Stimulated activated CD4-positive, alpha-beta T cell treated with anti-CD3 and anti-CD28 coated beads, TNF-alpha, amount 100 ng/mL, for 24 hours (primary cell): ENCODE measurements at regions not wholly inside any gene's neighbourhood (a gene's known extent, or its start where the extent isn't known, plus 50 kb on each side); places are given as distances from the start of the nearest gene placed in this dataset.
"Not testable (repeated sequence)": the region's sequence is repeated elsewhere in the genome, so short reads cannot be mapped to it uniquely, and the experiment has no call there.

Experiments
- DNase-seq, 3 experiments: peaks; one replicate each; pipeline ENCODE4 v3.0.0-alpha.2; 2020; ENCODE audit warnings: low read depth in 3 of 3

DNA sequence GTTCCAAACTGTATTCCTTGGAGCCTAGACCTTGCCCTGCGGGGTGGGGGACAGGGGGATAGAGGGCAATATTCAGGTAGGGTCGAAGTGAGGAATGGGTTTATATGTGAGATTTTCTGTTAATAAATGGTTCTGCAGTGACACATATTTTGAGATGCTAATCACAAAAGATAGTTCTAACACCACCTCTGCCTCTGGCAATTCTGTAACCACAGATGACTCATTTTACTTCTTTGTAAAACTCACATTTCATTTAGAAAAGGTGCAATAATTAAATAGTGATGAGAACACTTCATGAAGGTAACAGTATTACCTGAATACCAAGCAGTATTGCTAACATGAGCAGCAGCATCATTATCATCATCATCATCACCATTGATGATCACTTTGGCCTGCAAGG is 306.6 kb downstream of the SUCLG1 start:
- DNase-seq, result no peak

DNA sequence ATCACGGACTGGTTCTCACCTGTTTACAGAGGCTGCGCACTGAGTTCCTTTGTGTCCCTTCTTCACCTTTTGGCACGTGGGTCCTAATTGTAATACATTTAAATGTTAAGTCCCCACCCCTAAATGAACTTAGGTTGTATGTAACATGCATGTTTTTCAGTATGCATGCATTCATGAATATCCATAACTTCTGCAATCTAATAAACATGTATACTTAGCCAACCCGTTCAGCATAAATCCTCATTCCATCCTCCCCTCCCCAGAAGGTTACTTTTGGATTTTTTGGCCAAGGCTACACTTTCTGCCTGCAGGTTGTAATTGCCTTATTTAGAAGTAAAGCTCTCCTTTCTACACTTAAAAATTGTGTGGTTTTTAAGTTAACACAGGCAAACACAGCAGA is 314.7 kb downstream of the SUCLG1 start:
- DNase-seq, result no peak

DNA sequence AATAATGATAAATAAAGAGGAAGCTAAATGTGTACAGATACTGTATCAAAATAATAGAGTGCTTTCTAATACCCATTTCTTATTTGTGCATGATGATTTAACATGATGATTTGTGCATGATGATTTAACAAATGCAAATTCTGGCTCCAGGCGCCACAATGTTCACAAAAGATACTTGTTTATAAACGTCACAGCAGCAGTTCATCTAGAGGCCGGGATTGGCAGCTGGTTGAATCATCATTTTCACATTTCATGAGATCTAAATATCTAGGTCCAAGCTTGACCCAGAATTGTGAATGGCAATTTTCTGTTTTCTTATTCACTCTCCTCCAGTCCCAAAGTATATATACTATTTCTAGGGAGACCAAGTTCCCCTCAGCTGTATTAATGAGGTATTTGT is 322.0 kb downstream of the SUCLG1 start:
- DNase-seq, result no peak

GRCh38 chr2:84132370-84132769 is 326.7 kb downstream of the SUCLG1 start:
- no peak for DNase-seq

DNA sequence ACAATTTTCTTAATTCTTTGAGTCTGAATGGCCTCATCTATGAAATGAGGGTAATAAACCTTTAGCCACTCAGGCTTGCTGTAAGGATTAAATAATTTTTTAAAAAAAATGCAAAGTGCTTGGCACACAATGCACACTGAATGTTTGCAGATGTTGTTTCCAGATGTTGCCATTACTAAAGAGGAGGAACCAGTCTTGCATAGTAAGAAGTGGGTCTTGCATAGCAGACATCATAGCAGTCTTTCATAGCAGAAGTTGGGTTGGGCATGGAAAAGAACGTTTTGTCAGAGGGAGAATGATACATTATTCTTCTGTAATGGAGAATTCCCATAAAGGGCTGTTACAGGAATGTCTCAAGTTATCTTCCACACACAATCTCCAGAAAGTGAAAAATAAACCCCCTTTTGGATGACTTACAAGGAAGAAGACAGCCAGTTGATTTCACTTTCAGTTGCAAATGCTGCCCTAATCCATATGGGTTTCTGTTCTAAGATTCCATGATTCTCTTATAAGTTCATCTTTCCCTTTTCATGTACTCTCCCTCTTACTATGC is 327.7 kb downstream of the SUCLG1 start:
- no peak for DNase-seq

- DNase-seq, result no peak
Observed at GRCh38 chr2:84129018-84129417, 330.1 kb downstream of the SUCLG1 start.

GRCh38 chr2:84127812-84128211 is 331.3 kb downstream of the SUCLG1 start:
- DNase-seq, result not testable (repeated sequence)

GRCh38 chr2:84126530-84126929 is 332.6 kb downstream of the SUCLG1 start:
- no peak for DNase-seq

DNA sequence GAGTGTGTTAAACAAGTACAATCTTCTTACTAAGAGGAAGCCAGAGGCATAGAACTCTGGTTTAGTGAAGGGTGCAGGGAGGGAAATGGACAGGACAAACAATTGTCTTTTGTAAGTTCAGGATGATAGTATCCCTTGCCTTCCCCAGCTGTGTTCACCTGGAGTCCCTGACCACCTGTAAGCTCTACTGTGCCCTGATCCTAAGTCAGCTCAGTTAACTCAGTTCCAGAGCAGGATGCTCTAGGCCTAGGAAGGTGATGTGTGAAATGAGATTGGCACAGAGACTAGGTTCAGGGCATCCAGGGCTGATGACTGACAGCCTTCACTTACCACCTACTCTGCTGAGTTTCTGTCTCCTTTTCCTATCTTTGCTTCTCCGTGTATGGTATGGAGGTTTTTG is 333.0 kb downstream of the SUCLG1 start:
- DNase-seq, result no peak

DNA sequence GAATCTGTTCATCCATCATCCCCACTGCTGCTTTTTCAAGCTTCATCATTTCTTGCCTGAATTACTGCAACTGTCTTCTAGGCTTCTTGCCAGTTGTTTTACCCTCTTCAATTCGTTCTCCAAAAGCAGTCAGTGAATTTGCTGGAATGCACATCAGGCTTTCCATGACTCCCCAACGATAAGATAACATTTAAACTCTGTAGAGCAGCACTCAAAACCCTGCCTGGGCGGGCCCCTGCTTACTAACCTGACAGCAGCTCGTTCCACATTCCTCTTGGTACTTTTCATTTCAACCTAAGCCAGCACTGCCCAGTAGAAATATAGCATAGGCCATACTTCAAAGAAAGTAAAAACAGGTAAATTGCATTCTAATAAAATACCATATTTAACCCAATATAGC is 342.9 kb downstream of the SUCLG1 start:
- DNase-seq, result no peak

DNA sequence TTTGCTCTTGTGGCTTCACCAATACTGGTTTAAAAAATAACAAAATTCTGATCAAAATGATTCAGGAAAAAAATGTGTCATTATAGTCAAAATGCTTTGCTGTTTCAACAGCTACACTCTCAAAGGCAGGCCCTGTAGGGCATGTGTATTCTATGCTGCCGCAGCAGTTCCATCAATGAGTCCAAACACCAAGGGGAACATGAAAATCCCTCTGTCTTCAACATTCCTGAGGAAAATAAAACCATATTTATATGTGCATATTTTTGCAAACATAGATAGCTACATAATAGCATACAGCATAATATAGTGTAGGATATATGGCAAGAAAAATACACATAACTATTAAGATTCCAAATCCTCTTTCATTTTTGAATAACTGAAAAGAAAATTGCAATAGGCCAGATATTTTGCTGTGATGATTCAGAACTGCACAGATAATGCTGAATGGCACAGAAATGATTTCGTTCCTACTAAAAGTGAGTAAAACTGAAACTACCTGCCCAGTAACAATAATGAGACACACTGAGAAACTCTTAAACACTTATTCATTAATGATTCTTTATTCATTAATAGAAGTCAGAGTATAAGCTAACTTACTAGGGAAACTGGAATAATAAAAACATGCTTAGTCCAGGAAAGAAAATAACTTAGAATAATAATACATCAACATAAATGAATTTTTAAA is 343.8 kb downstream of the SUCLG1 start:
- DNase-seq, result no peak

GRCh38 chr2:84103816-84104527 is 355.1 kb downstream of the SUCLG1 start:
- not testable (repeated sequence) for DNase-seq

DNA sequence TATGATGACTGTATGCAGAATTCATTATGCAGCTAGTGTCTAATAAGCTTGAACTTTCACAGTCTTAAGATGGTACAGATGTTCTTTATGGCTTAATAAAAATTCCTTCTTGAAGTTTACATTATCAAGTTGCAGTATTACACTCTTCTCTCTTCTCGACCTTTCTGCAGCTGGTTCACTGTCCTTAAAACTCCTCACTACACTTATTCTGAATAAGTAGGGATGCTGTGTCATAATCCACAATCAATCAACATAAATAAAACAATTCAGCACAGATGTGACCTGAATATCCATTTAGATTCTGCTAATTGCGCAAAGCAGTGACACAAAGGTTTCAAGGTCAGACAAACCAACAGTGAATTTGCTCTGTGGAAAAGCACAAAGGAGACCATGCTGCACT is 356.8 kb downstream of the SUCLG1 start:
- no peak for DNase-seq

- DNase-seq, result no peak
Observed at GRCh38 chr2:84088656-84089055, 370.4 kb downstream of the SUCLG1 start.

- DNase-seq, result no peak
Observed at GRCh38 chr2:84085562-84085961, 373.5 kb downstream of the SUCLG1 start.

DNA sequence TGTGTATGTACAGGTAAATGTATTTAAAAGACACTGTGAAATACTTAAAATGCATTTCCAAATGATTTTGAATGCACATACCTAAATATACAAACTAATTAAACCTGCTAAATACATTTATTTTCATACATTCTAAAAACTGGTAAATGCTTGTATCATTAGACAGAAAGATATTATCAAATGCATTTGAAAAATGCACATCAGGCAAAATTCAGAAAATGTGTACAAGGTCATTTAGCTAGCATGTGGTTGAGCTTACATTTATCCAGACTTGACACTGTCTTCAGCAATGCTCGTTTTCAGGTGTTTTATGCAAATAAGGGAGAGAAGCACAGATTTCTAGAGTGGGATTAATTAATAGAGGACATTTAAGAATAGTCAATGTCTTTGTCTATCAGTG is 374.2 kb downstream of the SUCLG1 start:
- no peak for DNase-seq

DNA sequence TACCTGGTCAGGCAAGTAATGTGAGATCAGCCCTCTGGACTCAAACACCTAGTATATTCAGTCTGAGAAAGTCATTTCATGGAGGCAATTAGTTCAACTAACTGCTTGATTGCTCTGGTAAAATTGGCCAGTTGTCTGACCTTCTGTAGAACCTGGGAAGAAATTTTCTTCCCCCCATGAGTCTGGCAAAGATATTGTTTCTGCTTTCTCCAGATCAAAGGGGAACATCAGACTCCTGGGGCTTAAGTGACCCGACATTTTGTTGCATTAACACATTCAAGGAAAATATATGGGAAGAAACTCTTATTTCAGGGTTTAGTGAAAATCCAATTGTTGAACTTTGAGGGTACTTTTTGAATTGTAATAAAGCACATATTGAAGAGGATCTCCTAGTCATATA is 375.1 kb downstream of the SUCLG1 start:
- DNase-seq, result no peak

DNA sequence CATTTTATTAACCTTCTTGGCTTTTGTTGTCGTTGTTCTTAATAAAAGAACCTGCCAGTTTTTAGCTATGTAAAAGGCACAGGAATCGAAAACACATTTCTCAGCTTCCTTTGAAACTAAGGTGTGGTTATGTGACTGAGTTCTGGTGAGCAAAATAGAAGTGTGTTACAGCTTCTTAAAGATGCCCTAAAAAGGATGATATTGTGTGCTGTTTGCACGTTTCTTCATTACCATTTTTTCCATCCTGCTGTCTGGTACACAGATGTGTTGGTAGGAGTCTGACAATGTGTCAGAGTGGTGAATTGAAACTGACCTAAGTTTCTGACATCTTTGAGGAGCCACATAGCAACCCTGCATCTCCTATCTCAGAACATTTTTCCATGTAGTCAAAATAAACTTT is 380.6 kb downstream of the SUCLG1 start:
- no peak for DNase-seq

DNA sequence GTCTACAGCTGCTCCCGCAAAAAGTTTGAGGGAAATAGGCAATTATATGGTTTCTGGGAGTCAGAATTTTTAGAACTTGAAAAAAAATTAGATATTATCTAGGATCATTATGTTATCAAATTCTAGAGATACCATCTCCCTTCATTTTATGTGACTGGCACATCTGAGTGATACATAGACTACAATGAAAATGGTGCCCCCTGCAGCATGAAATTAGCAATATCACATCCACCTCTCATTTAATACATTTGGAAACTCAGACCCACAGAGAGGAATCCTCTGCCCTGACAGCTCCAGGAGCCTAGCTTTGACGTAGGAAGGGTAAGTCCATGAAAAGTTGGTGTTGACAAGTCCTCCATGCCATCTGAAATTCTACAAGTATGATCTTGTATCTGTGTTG is 381.6 kb downstream of the SUCLG1 start:
- DNase-seq, result no peak

- DNase-seq, result no peak
Observed at GRCh38 chr2:84071050-84071449, 388.0 kb downstream of the SUCLG1 start.

GRCh38 chr2:84065857-84066256 is 393.2 kb downstream of the SUCLG1 start:
- DNase-seq, result no peak

GRCh38 chr2:84057917-84058560 is 401.0 kb downstream of the SUCLG1 start:
- no peak for DNase-seq

GRCh38 chr2:84055816-84056215 is 403.3 kb downstream of the SUCLG1 start:
- no peak for DNase-seq
